ENCODE measurements at regions not wholly inside any gene's neighbourhood (a gene's known extent, or its start where the extent isn't known, plus 50 kb on each side); places are given as distances from the start of the nearest gene placed in this dataset.
"Not testable (repeated sequence)": the region's sequence is repeated elsewhere in the genome, so short reads cannot be mapped to it uniquely, and the experiment has no call there.

GRCh38 chr10:64332551-64332950 lies 811.4 kb downstream of the REEP3 start:
- no peak for DNase-seq (ENCODE audit: low spot score)

GRCh38 chr10:64334084-64334483 lies 812.9 kb downstream of the REEP3 start:
- no peak for DNase-seq (ENCODE audit: low spot score)

GRCh38 chr10:64344211-64344610 lies 823.0 kb downstream of the REEP3 start:
- no peak for DNase-seq (ENCODE audit: low spot score)

- no peak for DNase-seq (ENCODE audit: low spot score)
These were observed 824.7 kb downstream of the REEP3 start for GRCh38 chr10:64345856-64346255.

- DNase-seq (ENCODE audit: low spot score) = no peak
These were observed 825.2 kb downstream of the REEP3 start for GRCh38 chr10:64346389-64346788.

GRCh38 chr10:64350665-64351064 lies 829.5 kb downstream of the REEP3 start:
- no peak for DNase-seq (ENCODE audit: low spot score)

GRCh38 chr10:64358907-64359306 lies 837.7 kb downstream of the REEP3 start:
- no peak for DNase-seq (ENCODE audit: low spot score)

- DNase-seq (ENCODE audit: low spot score) = not testable (repeated sequence)
These were observed 839.0 kb downstream of the REEP3 start for GRCh38 chr10:64360240-64360639.

GRCh38 chr10:64363687-64364086 lies 842.5 kb downstream of the REEP3 start:
- DNase-seq (ENCODE audit: low spot score) = no peak

- DNase-seq (ENCODE audit: low spot score) = no peak
These were observed 844.5 kb downstream of the REEP3 start for GRCh38 chr10:64365663-64366062.

GRCh38 chr10:64368298-64368697 lies 847.1 kb downstream of the REEP3 start:
- no peak for DNase-seq (ENCODE audit: low spot score)

GRCh38 chr10:64369885-64370773 lies 848.9 kb downstream of the REEP3 start:
- DNase-seq (ENCODE audit: low spot score) = peak; percentile 13

- no peak for DNase-seq (ENCODE audit: low spot score)
These were observed 853.1 kb downstream of the REEP3 start for GRCh38 chr10:64374346-64374745.

GRCh38 chr10:64376167-64376566 lies 855.0 kb downstream of the REEP3 start:
- DNase-seq (ENCODE audit: low spot score) = no peak

- no peak for DNase-seq (ENCODE audit: low spot score)
These were observed 858.7 kb downstream of the REEP3 start for GRCh38 chr10:64379898-64380297.

- DNase-seq (ENCODE audit: low spot score) = no peak
These were observed 864.2 kb downstream of the REEP3 start for GRCh38 chr10:64385355-64385754.

- no peak for DNase-seq (ENCODE audit: low spot score)
These were observed 873.5 kb downstream of the REEP3 start for GRCh38 chr10:64394744-64395143.

- no peak for DNase-seq (ENCODE audit: low spot score)
These were observed 875.0 kb downstream of the REEP3 start for GRCh38 chr10:64396105-64396708.

GRCh38 chr10:64397125-64397524 lies 875.9 kb downstream of the REEP3 start:
- no peak for DNase-seq (ENCODE audit: low spot score)

- DNase-seq (ENCODE audit: low spot score) = no peak
These were observed 887.4 kb downstream of the REEP3 start for GRCh38 chr10:64408391-64409183.

- no peak for DNase-seq (ENCODE audit: low spot score)
These were observed 888.1 kb downstream of the REEP3 start for GRCh38 chr10:64409349-64409748.

- no peak for DNase-seq (ENCODE audit: low spot score)
These were observed 894.8 kb downstream of the REEP3 start for GRCh38 chr10:64416011-64416410.

GRCh38 chr10:64419461-64419860 lies 898.3 kb downstream of the REEP3 start:
- DNase-seq (ENCODE audit: low spot score) = no peak
